ENCODE measurements at regions not wholly inside any gene's neighbourhood (a gene's known extent, or its start where the extent isn't known, plus 50 kb on each side); places are given as distances from the start of the nearest gene placed in this dataset.

DNA sequence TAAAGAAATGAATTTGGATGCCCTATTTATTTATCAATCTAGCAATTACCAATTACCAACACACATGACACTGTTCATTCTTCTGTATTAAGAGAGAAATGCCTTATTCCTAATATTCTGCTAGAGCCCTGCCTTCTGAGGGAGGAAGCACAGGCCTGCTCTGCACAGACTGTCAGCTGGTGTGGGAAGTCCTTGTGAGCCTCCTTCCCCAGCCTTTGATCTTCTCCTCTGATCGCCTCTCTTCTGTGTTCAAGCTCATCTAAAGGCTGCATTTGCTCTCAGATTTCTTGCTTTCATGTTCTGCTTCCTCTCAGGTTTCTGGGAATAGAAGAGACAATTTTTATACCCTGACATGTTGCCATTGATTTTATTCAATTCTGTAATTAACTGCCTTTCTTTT lies 290.6 kb upstream of the UMPS start:
- no peak for TF ChIP-seq CTCF (IDR thresholded peaks at IDR 0.05)
- TF ChIP-seq POLR2A (IDR thresholded peaks at IDR 0.05), result no peak
